ENCODE measurements at regions not wholly inside any gene's neighbourhood (a gene's known extent, or its start where the extent isn't known, plus 50 kb on each side); places are given as distances from the start of the nearest gene placed in this dataset.

DNA sequence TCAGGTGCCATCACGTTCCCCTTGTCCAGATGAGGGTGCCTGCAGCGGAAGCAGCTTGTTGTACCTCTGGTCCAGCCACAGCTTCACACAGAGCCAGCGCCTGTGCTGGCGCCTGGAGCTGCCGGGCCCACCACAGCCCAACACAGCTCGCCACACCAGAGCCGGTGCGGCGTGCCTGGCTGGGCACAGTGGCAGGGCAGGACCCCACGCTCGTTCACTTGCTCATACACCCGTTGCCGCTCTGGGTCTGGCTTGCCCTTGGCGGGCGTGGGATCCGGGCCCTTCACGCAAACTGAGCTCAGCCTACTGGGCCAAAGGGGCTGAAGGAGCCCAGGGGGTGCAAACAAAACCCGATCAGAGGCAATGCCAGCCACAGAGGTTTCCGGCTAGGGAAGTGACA lies 492.5 kb upstream of the MANEA start:
- H3K27ac ChIP-seq (ENCODE audit: poor library complexity, severe bottlenecking) = no peak overlapping the region
- no peaks in the 10 kb centered on the region for H3K36me3 ChIP-seq (ENCODE audit: low read depth)
- TF ChIP-seq, protein P1, sequence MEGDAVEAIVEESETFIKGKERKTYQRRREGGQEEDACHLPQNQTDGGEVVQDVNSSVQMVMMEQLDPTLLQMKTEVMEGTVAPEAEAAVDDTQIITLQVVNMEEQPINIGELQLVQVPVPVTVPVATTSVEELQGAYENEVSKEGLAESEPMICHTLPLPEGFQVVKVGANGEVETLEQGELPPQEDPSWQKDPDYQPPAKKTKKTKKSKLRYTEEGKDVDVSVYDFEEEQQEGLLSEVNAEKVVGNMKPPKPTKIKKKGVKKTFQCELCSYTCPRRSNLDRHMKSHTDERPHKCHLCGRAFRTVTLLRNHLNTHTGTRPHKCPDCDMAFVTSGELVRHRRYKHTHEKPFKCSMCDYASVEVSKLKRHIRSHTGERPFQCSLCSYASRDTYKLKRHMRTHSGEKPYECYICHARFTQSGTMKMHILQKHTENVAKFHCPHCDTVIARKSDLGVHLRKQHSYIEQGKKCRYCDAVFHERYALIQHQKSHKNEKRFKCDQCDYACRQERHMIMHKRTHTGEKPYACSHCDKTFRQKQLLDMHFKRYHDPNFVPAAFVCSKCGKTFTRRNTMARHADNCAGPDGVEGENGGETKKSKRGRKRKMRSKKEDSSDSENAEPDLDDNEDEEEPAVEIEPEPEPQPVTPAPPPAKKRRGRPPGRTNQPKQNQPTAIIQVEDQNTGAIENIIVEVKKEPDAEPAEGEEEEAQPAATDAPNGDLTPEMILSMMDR (IDR thresholded peaks at IDR 0.05; ENCODE audit: poor library complexity, severe bottlenecking) = no peak
- no peak overlapping the region for H3K4me3 ChIP-seq (ENCODE audit: severe bottlenecking)
- H3K4me1 ChIP-seq (ENCODE audit: insufficient read depth, poor library complexity, severe bottlenecking) = peaks cover 12% of the 10 kb centered on the region
- H3K27me3 ChIP-seq (ENCODE audit: insufficient read depth, poor library complexity, severe bottlenecking) = no peaks in the 10 kb centered on the region
- ATAC-seq (ENCODE audit: low read depth) (no peak), DNase-seq (ENCODE audit: low spot score) (no peak)
- H3K9me3 ChIP-seq (ENCODE audit: severe bottlenecking) = no peaks in the 10 kb centered on the region

DNA sequence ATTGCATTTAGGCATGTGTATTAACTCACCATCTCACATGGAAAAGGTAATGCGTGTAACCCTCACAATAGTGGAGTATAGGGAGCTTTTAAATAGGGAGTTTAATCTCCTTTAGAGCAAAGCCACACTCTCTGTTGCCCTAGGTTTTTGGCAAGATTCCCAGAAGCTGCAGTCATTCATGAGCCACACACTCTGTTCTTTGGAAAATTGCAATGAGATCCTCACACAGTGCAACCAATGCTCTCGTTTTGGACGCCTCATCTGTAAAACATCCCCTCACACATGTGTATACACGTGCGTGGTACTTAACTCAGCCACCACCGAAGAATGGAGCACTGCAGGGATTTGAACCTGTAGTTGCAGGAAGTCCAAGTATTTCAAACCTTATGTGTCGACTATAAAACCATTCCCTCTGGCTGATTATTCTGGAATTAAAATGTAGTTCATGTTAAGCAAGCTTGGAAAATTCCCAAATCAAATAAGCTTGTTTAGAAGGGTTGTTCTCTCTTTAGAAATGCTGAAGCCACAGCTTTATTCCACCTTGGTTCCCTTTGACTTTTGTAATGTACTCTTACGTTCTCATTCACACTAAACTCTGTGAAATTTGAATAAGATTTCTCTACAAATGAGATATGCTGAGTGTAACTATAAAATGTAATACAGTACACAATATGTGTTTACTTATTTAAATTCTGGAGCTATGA lies 489.8 kb upstream of the MANEA start:
- Histone ChIP-seq H3K27me3 (ENCODE audit: insufficient read depth, poor library complexity, severe bottlenecking) (no peaks in the 10 kb centered on the region), H3K4me1 (ENCODE audit: insufficient read depth, poor library complexity, severe bottlenecking) (peaks cover 23% of the 10 kb centered on the region), H3K27ac (ENCODE audit: poor library complexity, severe bottlenecking) (peak overlapping the region; percentile 29), H3K4me3 (ENCODE audit: severe bottlenecking) (no peak overlapping the region), H3K36me3 (ENCODE audit: low read depth) (no peaks in the 10 kb centered on the region), H3K9me3 (ENCODE audit: severe bottlenecking) (no peaks in the 10 kb centered on the region)
- TF ChIP-seq, protein P1 (IDR thresholded peaks at IDR 0.05; ENCODE audit: poor library complexity, severe bottlenecking) = no peak
- peak; percentile 96 for ATAC-seq (ENCODE audit: low read depth)
- DNase-seq (ENCODE audit: low spot score) = peak; percentile 65

DNA sequence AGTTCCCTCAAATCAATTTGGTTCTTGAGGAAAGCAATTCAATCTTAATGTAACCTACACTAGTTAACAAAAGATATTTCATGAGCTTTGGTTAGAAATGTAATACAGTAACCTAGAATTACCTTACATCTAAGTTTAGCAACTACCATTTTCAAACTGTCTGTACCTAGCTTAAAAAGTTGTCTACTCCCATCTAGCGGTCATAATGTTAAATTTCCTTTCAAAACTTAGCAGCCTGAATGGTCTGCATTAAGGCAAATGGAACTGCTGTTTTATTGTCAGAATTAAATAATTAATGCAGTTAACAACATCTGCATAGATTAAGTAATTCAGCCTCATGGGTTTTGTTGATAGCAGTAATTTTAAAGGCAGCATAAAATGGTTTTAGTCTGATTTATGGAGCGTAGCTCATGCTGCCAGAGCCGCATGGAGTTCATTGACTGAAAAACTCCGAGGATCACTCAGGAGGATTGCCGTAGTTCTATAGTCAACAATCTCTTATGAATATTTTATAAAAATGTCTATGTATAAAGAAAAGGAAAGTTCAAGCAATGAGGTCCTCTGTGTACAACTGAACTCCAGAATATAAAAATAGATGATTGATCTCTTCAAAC lies 485.4 kb upstream of the MANEA start:
- Histone ChIP-seq H3K9me3 (ENCODE audit: severe bottlenecking) (no peaks in the 10 kb centered on the region), H3K27me3 (ENCODE audit: insufficient read depth, poor library complexity, severe bottlenecking) (no peaks in the 10 kb centered on the region), H3K27ac (ENCODE audit: poor library complexity, severe bottlenecking) (peak overlapping the region; percentile 95), H3K4me3 (ENCODE audit: severe bottlenecking) (no peak overlapping the region), H3K4me1 (ENCODE audit: insufficient read depth, poor library complexity, severe bottlenecking) (peaks cover 62% of the 10 kb centered on the region), H3K36me3 (ENCODE audit: low read depth) (no peaks in the 10 kb centered on the region)
- DNase-seq (ENCODE audit: low spot score) = no peak
- TF ChIP-seq, protein P1 (IDR thresholded peaks at IDR 0.05; ENCODE audit: poor library complexity, severe bottlenecking) = peak; percentile 84
- peak; percentile 30; the same call in 2 of the 3 replicates for ATAC-seq (ENCODE audit: low read depth)

DNA sequence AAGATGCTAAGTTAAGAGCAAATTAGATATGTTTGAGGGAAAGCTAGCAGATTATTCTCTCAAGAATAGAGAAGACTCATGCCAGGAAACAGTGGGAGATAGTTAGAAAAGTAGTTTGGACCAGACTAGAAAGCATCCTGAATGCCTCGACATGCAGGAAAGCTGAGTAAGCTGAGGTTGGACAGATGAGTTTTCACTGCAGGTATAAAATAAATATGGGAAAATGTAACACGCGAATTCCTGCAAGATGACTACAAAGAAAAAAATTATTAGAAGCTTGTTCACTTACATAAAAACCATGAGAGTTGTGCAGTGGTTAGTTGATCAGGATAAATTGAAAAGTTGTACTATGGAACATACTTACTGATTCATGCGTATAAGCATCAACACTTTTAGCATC lies 484.2 kb upstream of the MANEA start:
- DNase-seq (ENCODE audit: low spot score) (no peak), ATAC-seq (ENCODE audit: low read depth) (peak; percentile 82)
- H3K4me3 ChIP-seq (ENCODE audit: severe bottlenecking) = no peak overlapping the region
- TF ChIP-seq, protein P1 (IDR thresholded peaks at IDR 0.05; ENCODE audit: poor library complexity, severe bottlenecking) = no peak
- no peaks in the 10 kb centered on the region for H3K27me3 ChIP-seq (ENCODE audit: insufficient read depth, poor library complexity, severe bottlenecking)
- H3K27ac ChIP-seq (ENCODE audit: poor library complexity, severe bottlenecking) = peak overlapping the region; percentile 95
- peaks cover 52% of the 10 kb centered on the region for H3K4me1 ChIP-seq (ENCODE audit: insufficient read depth, poor library complexity, severe bottlenecking)
- H3K9me3 ChIP-seq (ENCODE audit: severe bottlenecking) = no peaks in the 10 kb centered on the region
- no peaks in the 10 kb centered on the region for H3K36me3 ChIP-seq (ENCODE audit: low read depth)

Data from RWPE2 (cell line).